Right lobe of liver (tissue), 6 donors: ENCODE measurements at regions not wholly inside any gene's neighbourhood (a gene's known extent, or its start where the extent isn't known, plus 50 kb on each side); places are given as distances from the start of the nearest gene placed in this dataset.

ENCODE experiments used
- ATAC-seq, 4 donors: fragments of 200-7000 bp; cut with Tn5 transposase; one replicate each; pipeline ENCODE4 v1.9.1; 2020; ENCODE audit warnings: mild to moderate bottlenecking in 4 of 4, moderate library complexity in 4 of 4
- DNase-seq, 3 donors: peaks; one replicate each; pipeline ENCODE4 v3.0.0-alpha.2; 2020
- H3K27ac ChIP-seq, 3 donors: fragments of 200-600 bp; one replicate each; pipeline ENCODE4 v1.8.0; 2022
- H3K27me3 ChIP-seq, 2 donors: fragments of 200-600 bp; one replicate each; pipeline ENCODE4 v1.8.0; 2022
- H3K36me3 ChIP-seq, 4 donors: fragments of 200-600 bp; sonication (generic) in 1 of 4; one replicate each; pipeline versions ENCODE4 v1.5.1 to v1.8.0; 2017 to 2022; ENCODE audit warnings: control low read depth in 1 of 4
- H3K4me1 ChIP-seq, 4 donors: fragments of 200-600 bp; sonication (generic) in 1 of 4; one replicate each; pipeline versions ENCODE4 v1.5.1 to v1.8.0; 2017 to 2022; ENCODE audit warnings: control low read depth in 1 of 4
- H3K4me3 ChIP-seq, 3 donors: fragments of 200-600 bp; one replicate each; pipeline ENCODE4 v1.8.0; 2022
- H3K9me3 ChIP-seq, 4 donors: fragments of 200-600 bp; sonication (generic) in 1 of 4; one replicate each; pipeline versions ENCODE4 v1.5.1 to v1.8.0; 2017 to 2022; ENCODE audit warnings: control low read depth in 1 of 4
- POLR2A ChIP-seq: fragments of 450-650 bp; IDR thresholded peaks from one replicate; pipeline ENCODE4 v1.6.1; 2017; ENCODE audit warnings: antibody characterized with exemption, mild to moderate bottlenecking
- WGBS: methylation state at CpG from one replicate; pipeline ENCODE4 v1.1.6; 2018; ENCODE audit warnings: low coverage, low lambda C conversion rate; ENCODE audit not compliant: insufficient coverage; ENCODE audit errors: missing lambda C conversion rate; 5-methylcytosine and 5-hydroxymethylcytosine counted together
- intact Hi-C, 2 donors: fragments of 100-400 bp; cut with DNase I; formaldehyde crosslinking; loops; one replicate each; pipeline versions ENCODE4 v1.11.2 to v1.14.1; 2022
- TF ChIP-seq, protein P1 (sequence below), 4 donors: fragments of 200-600 bp in 3 of 4; fragments of 450-650 bp in 1 of 4; IDR thresholded peaks; one replicate each; pipeline versions ENCODE4 v1.5.1 to v1.8.0; 2016 to 2022; ENCODE audit warnings: antibody characterized with exemption in 4 of 4, mild to moderate bottlenecking in 2 of 4
- donor health status: DM: no; HTN: yes; CAD: no.
- donor health status: DM: no; HTN: no; CAD: no.
- donor health status: DM: no; HTN: no; CAD: no.
- donor health status: DM: no; HTN: yes; CAD: no.
- donor health status: DM: no; HTN: yes; CAD: no.

DNA sequence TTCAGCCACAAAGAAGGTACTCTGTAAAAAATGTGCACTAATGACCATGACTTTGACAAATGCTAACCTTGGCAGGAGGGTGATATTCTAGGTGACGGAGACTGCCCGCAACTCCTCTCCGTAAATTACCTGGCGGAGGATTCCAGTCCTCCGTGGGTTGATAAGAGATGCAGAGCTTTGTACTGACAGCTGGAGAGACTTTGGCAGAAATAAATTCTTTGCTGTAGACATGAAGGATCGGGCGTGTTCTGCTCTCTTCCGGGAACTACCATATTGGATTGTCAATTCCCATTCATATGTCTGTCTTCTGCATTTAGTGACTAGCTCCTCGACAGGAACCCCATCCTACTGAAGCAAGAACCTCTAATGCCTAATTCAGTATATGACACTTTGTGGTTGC is 158.3 kb upstream of the KAZN start:
- DNase-seq: no peak
- Histone ChIP-seq H3K4me1 (no peaks in the 10 kb centered on the region), H3K9me3 (no peaks in the 10 kb centered on the region), H3K36me3 (no peaks in the 10 kb centered on the region), H3K27me3 (no peaks in the 10 kb centered on the region), H3K27ac (no peak overlapping the region), H3K4me3 (no peak overlapping the region)
- 87% methylated on average over 9 of the region's 9 CpGs for WGBS
- ATAC-seq: no peak
- no peak for TF ChIP-seq POLR2A
- TF ChIP-seq, protein P1, sequence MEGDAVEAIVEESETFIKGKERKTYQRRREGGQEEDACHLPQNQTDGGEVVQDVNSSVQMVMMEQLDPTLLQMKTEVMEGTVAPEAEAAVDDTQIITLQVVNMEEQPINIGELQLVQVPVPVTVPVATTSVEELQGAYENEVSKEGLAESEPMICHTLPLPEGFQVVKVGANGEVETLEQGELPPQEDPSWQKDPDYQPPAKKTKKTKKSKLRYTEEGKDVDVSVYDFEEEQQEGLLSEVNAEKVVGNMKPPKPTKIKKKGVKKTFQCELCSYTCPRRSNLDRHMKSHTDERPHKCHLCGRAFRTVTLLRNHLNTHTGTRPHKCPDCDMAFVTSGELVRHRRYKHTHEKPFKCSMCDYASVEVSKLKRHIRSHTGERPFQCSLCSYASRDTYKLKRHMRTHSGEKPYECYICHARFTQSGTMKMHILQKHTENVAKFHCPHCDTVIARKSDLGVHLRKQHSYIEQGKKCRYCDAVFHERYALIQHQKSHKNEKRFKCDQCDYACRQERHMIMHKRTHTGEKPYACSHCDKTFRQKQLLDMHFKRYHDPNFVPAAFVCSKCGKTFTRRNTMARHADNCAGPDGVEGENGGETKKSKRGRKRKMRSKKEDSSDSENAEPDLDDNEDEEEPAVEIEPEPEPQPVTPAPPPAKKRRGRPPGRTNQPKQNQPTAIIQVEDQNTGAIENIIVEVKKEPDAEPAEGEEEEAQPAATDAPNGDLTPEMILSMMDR (IDR thresholded peaks at IDR 0.05): no peak
- intact Hi-C loops: no loop called here

DNA sequence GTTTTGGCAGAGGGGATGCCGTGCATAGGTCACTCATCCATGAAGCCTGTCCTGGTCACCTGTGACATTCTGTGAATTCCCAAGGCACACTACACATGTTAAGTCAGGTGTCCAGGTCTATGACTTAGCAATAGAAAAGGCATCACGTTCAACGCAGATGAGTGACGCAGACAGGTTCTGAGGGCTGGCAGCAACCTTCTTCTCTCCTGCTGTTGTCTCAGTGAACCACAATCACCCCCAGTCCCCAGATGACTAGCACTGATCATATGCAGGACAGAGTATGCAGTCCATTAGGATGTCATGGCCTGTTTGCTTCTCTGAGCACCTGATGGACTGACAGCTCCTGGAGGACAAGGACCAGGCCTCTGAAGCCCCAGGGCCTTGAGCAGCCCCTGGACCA is 157.8 kb upstream of the KAZN start:
- Histone ChIP-seq H3K4me3 (no peak overlapping the region), H3K27me3 (no peaks in the 10 kb centered on the region), H3K36me3 (no peaks in the 10 kb centered on the region), H3K9me3 (no peaks in the 10 kb centered on the region), H3K27ac (no peak overlapping the region), H3K4me1 (no peaks in the 10 kb centered on the region)
- DNase-seq: no peak
- no CpG with 5 or more reads among the region's 4 CpGs for WGBS
- no peak for ATAC-seq
- intact Hi-C loops: no loop called here
- no peak for TF ChIP-seq POLR2A
- TF ChIP-seq, protein P1 (IDR thresholded peaks at IDR 0.05): no peak

DNA sequence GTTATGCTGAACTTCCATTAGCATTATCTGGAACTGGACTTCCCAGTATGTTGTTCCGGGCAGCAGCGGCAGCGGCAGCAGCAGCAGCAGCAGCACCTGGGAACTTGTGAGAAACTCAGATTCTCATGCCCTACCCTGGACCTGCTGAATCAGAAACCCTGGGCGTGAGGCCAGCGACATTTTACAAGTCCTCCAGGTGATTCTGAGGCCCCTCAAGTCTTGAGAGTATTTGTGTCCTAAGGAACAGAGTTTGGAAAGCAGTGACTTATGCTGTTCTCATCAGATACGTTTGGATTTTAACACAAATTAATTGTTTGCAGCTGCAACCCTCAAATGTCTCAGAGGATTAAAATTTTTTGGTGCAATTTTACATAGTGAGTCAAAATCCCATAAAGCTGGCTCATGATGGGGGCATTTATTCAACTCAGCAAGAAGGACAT is 157.2 kb upstream of the KAZN start:
- Histone ChIP-seq H3K9me3 (no peaks in the 10 kb centered on the region), H3K27me3 (no peaks in the 10 kb centered on the region), H3K36me3 (no peaks in the 10 kb centered on the region), H3K4me3 (no peak overlapping the region), H3K27ac (no peak overlapping the region), H3K4me1 (no peaks in the 10 kb centered on the region)
- no peak for ATAC-seq
- TF ChIP-seq, protein P1 (IDR thresholded peaks at IDR 0.05): no peak
- TF ChIP-seq POLR2A: no peak
- intact Hi-C loops: no loop called here
- 75% methylated on average over 6 of the region's 6 CpGs for WGBS
- DNase-seq: no peak

DNA sequence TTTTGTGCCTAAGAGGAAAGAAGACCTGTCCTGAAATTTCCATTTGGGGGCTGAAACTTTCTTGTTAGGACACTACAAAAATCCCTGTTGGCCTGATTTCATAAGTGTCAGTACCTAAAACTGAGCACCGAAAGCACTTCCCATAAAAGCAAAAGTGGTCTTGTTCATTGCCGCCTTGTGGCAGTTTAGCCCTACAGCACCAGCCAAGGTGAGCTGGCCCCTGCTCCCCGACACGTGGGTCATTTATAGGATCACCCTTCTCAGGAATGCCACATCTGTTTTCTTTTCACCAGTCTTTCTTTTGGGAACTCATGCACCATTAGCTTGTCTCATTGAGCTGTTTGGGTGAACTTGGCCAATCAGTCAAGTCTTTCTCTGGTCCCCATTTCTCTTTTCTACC is 155.8 kb upstream of the KAZN start:
- ATAC-seq: no peak
- H3K27ac ChIP-seq: no peak overlapping the region
- no peaks in the 10 kb centered on the region for H3K9me3 ChIP-seq
- WGBS: 59% methylated on average over 4 of the region's 4 CpGs
- no peak for TF ChIP-seq POLR2A
- TF ChIP-seq, protein P1 (IDR thresholded peaks at IDR 0.05): no peak
- H3K27me3 ChIP-seq: no peaks in the 10 kb centered on the region
- no peak for DNase-seq
- no peak overlapping the region for H3K4me3 ChIP-seq
- intact Hi-C loops: no loop called here
- no peaks in the 10 kb centered on the region for H3K36me3 ChIP-seq
- no peaks in the 10 kb centered on the region for H3K4me1 ChIP-seq

DNA sequence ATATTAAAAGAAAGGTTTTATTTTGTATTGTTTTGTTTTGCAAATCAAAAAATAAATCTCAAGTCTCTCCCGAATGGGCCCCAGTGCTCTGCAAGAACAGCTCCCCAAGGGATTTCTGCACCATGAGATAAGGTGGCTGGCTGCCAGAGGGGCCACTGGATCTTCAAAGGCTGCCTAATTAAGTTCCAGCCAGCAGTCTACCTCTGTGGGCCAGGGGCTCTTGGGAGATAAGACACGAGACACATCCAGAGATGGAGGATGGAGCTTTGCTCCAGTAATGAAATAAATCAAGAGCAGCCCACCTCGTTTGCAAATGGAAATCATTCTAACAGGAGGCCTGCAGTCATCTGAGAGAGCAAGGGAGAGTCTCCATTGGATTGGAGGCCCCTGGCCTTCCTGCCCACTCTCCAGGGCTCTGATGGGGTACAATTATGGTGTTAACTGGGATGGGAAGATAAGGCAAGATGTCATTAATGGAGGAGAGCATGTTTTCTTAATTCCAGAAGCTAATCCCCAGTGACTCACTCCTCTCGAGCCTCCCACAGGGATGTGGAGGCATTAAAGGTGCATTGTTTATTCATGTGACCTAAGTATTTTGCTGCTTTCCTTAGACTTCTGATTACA is 155.2 kb upstream of the KAZN start:
- 21% methylated on average over 3 of the region's 4 CpGs for WGBS
- H3K4me3 ChIP-seq: no peak overlapping the region
- no peaks in the 10 kb centered on the region for H3K4me1 ChIP-seq
- no peak overlapping the region for H3K27ac ChIP-seq
- intact Hi-C loops: no loop called here
- DNase-seq (no peak), ATAC-seq (no peak)
- H3K9me3 ChIP-seq: no peaks in the 10 kb centered on the region
- no peaks in the 10 kb centered on the region for H3K36me3 ChIP-seq
- TF ChIP-seq, protein P1 (IDR thresholded peaks at IDR 0.05): no peak
- no peak for TF ChIP-seq POLR2A
- no peaks in the 10 kb centered on the region for H3K27me3 ChIP-seq
